Right lobe of liver (tissue), 6 donors: ENCODE measurements at regions not wholly inside any gene's neighbourhood (a gene's known extent, or its start where the extent isn't known, plus 50 kb on each side); places are given as distances from the start of the nearest gene placed in this dataset.

Experiments used
- ATAC-seq, 4 donors: fragments of 200-7000 bp; cut with Tn5 transposase; one replicate each; pipeline ENCODE4 v1.9.1; 2020; ENCODE audit warnings: mild to moderate bottlenecking in 4 of 4, moderate library complexity in 4 of 4
- DNase-seq, 3 donors: peaks; one replicate each; pipeline ENCODE4 v3.0.0-alpha.2; 2020
- H3K27ac ChIP-seq, 3 donors: fragments of 200-600 bp; one replicate each; pipeline ENCODE4 v1.8.0; 2022
- H3K27me3 ChIP-seq, 2 donors: fragments of 200-600 bp; one replicate each; pipeline ENCODE4 v1.8.0; 2022
- H3K36me3 ChIP-seq, 4 donors: fragments of 200-600 bp; sonication (generic) in 1 of 4; one replicate each; pipeline versions ENCODE4 v1.5.1 to v1.8.0; 2017 to 2022; ENCODE audit warnings: control low read depth in 1 of 4
- H3K4me1 ChIP-seq, 4 donors: fragments of 200-600 bp; sonication (generic) in 1 of 4; one replicate each; pipeline versions ENCODE4 v1.5.1 to v1.8.0; 2017 to 2022; ENCODE audit warnings: control low read depth in 1 of 4
- H3K4me3 ChIP-seq, 3 donors: fragments of 200-600 bp; one replicate each; pipeline ENCODE4 v1.8.0; 2022
- H3K9me3 ChIP-seq, 4 donors: fragments of 200-600 bp; sonication (generic) in 1 of 4; one replicate each; pipeline versions ENCODE4 v1.5.1 to v1.8.0; 2017 to 2022; ENCODE audit warnings: control low read depth in 1 of 4
- POLR2A ChIP-seq: fragments of 450-650 bp; IDR thresholded peaks from one replicate; pipeline ENCODE4 v1.6.1; 2017; ENCODE audit warnings: antibody characterized with exemption, mild to moderate bottlenecking
- WGBS: methylation state at CpG from one replicate; pipeline ENCODE4 v1.1.6; 2018; ENCODE audit warnings: low coverage, low lambda C conversion rate; ENCODE audit not compliant: insufficient coverage; ENCODE audit errors: missing lambda C conversion rate; 5-methylcytosine and 5-hydroxymethylcytosine counted together
- intact Hi-C, 2 donors: fragments of 100-400 bp; cut with DNase I; formaldehyde crosslinking; loops; one replicate each; pipeline versions ENCODE4 v1.11.2 to v1.14.1; 2022
- TF ChIP-seq, protein P1 (sequence below), 4 donors: fragments of 200-600 bp in 3 of 4; fragments of 450-650 bp in 1 of 4; IDR thresholded peaks; one replicate each; pipeline versions ENCODE4 v1.5.1 to v1.8.0; 2016 to 2022; ENCODE audit warnings: antibody characterized with exemption in 4 of 4, mild to moderate bottlenecking in 2 of 4
- donor health status: DM: no; HTN: yes; CAD: no.
- donor health status: DM: no; HTN: no; CAD: no.
- donor health status: DM: no; HTN: no; CAD: no.
- donor health status: DM: no; HTN: yes; CAD: no.
- donor health status: DM: no; HTN: yes; CAD: no.

DNA sequence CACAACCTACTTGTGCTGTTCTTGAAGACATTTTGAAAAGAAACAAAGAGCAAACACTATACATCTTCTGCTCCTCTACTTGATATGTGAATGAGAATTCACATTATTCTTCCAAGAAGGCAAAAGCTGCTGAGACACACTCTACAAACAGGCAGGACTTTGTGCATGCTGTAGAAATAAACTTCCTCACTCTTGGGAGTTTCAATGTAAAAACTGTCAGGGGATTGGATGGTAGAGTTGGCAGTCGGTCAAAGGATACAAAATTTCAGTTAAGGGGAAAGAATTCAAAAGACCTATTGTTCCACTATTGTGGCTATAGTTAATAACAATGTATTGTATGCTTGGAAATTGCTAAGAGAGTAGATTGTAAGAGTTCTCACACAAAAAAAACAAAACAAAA is 196.3 kb downstream of the MC4R start:
- H3K36me3 ChIP-seq = no peaks in the 10 kb centered on the region
- ATAC-seq = no peak
- no peaks in the 10 kb centered on the region for H3K4me1 ChIP-seq
- intact Hi-C loops = no loop called here
- H3K4me3 ChIP-seq = no peak overlapping the region
- H3K27ac ChIP-seq = no peak overlapping the region
- DNase-seq = no peak
- 14% methylated on average over 1 of the region's 1 CpG for WGBS
- no peaks in the 10 kb centered on the region for H3K9me3 ChIP-seq
- H3K27me3 ChIP-seq = no peaks in the 10 kb centered on the region
- TF ChIP-seq POLR2A = no peak
- TF ChIP-seq, protein P1, sequence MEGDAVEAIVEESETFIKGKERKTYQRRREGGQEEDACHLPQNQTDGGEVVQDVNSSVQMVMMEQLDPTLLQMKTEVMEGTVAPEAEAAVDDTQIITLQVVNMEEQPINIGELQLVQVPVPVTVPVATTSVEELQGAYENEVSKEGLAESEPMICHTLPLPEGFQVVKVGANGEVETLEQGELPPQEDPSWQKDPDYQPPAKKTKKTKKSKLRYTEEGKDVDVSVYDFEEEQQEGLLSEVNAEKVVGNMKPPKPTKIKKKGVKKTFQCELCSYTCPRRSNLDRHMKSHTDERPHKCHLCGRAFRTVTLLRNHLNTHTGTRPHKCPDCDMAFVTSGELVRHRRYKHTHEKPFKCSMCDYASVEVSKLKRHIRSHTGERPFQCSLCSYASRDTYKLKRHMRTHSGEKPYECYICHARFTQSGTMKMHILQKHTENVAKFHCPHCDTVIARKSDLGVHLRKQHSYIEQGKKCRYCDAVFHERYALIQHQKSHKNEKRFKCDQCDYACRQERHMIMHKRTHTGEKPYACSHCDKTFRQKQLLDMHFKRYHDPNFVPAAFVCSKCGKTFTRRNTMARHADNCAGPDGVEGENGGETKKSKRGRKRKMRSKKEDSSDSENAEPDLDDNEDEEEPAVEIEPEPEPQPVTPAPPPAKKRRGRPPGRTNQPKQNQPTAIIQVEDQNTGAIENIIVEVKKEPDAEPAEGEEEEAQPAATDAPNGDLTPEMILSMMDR (IDR thresholded peaks at IDR 0.05) = no peak

DNA sequence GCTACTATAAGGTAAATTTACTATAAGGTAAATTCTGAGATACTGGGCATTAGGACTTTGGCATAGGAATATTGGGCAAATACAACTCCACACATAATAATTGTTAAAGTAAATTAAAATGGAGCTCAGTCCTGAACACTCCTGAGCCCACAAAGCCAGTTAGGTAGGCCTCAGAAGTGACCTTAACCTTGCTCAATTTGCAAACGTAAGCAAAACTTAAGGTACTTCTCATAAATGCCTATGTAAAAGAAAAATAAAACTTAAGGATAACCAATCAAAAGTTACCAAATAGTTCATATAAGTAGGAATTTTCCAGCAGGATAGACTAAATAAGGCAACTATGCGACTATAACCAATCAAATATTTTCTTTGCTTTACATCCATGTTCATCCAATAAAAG is 197.7 kb downstream of the MC4R start:
- H3K9me3 ChIP-seq = no peaks in the 10 kb centered on the region
- ATAC-seq (no peak), DNase-seq (no peak)
- intact Hi-C loops = no loop called here
- H3K4me3 ChIP-seq = no peak overlapping the region
- no peak for TF ChIP-seq POLR2A
- TF ChIP-seq, protein P1 (IDR thresholded peaks at IDR 0.05) = no peak
- 41% methylated on average over 2 of the region's 2 CpGs for WGBS
- no peaks in the 10 kb centered on the region for H3K27me3 ChIP-seq
- no peaks in the 10 kb centered on the region for H3K4me1 ChIP-seq
- H3K27ac ChIP-seq = no peak overlapping the region
- no peaks in the 10 kb centered on the region for H3K36me3 ChIP-seq

DNA sequence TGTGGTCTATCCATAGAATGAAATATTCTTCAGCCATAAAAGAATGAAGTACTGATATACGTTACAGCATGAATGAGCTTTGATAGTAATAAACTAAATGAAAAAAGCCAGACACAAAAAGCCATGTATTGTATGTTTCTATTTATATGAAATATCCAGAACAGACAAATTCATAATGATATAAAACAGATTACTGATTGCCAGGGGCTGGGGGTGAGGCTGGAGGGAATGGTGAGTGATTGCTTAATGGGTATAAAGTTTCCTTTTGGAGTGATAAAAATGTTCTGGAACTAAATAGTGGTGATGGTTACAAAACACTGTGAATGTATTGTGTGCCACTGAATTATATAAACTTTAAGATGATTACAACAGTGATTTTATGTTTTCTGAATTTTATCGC is 200.5 kb downstream of the MC4R start:
- H3K4me1 ChIP-seq = no peaks in the 10 kb centered on the region
- no peak overlapping the region for H3K27ac ChIP-seq
- no peak for DNase-seq
- H3K4me3 ChIP-seq = no peak overlapping the region
- H3K9me3 ChIP-seq = no peaks in the 10 kb centered on the region
- intact Hi-C loops = no loop called here
- TF ChIP-seq POLR2A = no peak
- TF ChIP-seq, protein P1 (IDR thresholded peaks at IDR 0.05) = no peak
- ATAC-seq = no peak
- H3K36me3 ChIP-seq = no peaks in the 10 kb centered on the region
- no peaks in the 10 kb centered on the region for H3K27me3 ChIP-seq
- WGBS = 39% methylated on average over 2 of the region's 2 CpGs

DNA sequence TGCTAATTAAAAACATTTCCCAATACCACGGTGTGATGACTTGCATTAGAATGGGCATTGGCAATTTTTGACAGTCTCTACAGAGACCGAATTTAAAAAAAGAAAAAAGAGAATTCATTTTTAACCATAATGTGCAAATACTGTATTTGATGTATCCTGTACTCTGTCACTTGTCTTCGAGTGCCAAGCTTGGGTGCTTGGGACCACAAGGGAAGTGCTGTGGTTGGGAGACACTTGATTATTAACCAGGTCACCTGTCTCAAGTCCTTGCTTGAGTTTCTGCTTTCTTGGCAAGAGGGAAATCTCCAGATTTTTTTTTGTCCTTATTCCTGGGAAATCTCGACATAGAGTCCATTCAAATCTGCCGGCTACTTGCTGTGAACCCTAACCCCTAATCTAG is 209.0 kb downstream of the MC4R start:
- H3K9me3 ChIP-seq = no peaks in the 10 kb centered on the region
- WGBS = 40% methylated on average over 5 of the region's 5 CpGs
- no peak overlapping the region for H3K4me3 ChIP-seq
- DNase-seq (no peak), ATAC-seq (no peak)
- intact Hi-C loops = no loop called here
- TF ChIP-seq, protein P1 (IDR thresholded peaks at IDR 0.05) = no peak
- no peak for TF ChIP-seq POLR2A
- no peak overlapping the region for H3K27ac ChIP-seq
- H3K4me1 ChIP-seq = no peaks in the 10 kb centered on the region
- no peaks in the 10 kb centered on the region for H3K36me3 ChIP-seq
- H3K27me3 ChIP-seq = no peaks in the 10 kb centered on the region

DNA sequence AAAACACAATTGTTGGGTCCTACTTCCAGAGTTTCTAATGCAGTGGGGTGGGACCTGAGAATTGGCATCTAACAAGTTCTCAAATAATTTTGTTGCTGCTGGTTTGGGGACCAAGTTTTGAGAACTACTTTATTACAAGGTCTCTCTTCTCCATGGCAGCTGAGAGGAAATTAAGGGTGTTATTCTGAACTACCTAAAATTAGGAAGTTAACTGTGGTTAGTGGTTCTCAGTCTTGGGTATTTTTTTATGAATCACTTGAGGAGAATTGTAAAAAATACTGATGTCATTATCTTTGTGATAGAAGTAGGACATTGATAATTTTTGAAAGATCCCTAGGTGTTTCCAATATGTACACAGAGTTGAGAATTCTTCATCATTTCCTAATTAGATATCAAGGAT is 210.2 kb downstream of the MC4R start:
- ATAC-seq (no peak), DNase-seq (no peak)
- no peaks in the 10 kb centered on the region for H3K4me1 ChIP-seq
- no peak overlapping the region for H3K4me3 ChIP-seq
- no peaks in the 10 kb centered on the region for H3K36me3 ChIP-seq
- no peaks in the 10 kb centered on the region for H3K27me3 ChIP-seq
- no peak overlapping the region for H3K27ac ChIP-seq
- TF ChIP-seq, protein P1 (IDR thresholded peaks at IDR 0.05) = no peak
- TF ChIP-seq POLR2A = no peak
- intact Hi-C loops = no loop called here
- no peaks in the 10 kb centered on the region for H3K9me3 ChIP-seq
